ENCODE measurements at regions not wholly inside any gene's neighbourhood (a gene's known extent, or its start where the extent isn't known, plus 50 kb on each side); places are given as distances from the start of the nearest gene placed in this dataset.
"Not testable (repeated sequence)": the region's sequence is repeated elsewhere in the genome, so short reads cannot be mapped to it uniquely, and the experiment has no call there.

DNA sequence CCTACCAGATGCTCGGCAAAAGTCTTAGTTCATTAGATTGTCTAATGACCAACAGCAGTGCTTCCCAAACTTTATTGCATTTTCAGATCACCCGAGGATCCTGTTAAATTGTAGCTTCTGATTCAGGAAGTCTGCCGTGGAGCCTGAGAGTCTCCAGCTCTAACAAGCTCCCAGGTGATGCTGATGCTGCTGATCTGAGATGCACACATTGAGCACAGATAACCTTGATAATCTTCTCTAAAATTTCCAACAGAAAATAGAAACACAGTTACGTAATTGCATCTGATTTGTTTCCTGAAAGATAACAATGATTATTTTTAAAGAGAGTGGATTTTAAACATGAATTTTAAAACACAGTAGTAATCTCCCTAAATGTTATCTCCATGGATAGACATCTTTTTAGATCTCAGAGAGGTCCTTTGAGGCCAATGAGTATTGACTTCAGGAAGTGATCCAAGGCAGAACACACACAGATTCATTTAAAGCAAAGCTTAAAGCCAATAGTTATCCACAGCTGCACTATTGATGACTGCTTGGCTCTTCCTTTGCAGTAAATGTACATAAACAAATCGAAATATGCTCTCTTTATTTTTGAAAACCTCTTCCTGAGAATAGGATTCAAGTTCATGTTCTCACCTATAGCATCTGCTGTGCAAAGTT lies 122.8 kb upstream of the TNPO1 start:
- DNase-seq (ENCODE audit: low read depth in 4 of 4, low spot score in 3 of 4): no peak

DNA sequence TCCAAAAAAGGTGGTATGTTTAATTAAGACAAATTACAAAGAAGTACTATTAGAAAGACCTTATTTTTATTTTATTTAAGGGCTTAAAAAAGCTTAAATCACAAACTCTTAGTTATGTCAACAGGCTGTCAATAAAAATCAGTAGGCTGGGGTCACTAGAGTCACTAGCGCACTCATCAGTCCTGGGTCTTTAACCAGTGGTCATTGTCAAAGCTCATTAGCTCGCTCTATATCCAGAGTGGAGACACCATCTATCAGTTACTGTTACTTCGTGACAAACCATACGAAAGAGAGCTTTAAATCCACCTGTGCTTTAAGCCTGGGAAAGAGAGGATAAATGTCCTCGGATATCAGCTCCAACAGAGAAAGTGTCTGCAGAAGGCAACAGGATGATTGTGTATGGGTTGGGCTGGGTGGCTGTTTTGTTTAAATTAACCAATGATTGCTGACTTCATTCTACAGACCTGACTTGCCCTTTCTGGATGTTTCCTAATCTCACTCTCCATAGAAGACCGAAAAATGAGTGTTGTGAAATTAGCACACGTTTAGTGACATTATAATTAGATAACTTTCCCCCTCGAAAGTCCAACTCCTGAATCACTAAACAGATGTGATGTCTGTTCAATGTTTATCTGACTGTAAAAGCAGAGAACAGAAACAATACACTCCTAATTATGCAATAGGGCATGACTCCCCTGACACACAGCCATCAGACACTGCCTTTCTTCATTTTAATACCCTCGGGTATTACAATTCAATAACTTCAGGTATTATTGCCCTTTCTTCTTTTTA lies 123.6 kb upstream of the TNPO1 start:
- no peak for DNase-seq (ENCODE audit: low read depth in 4 of 4, low spot score in 3 of 4)

DNA sequence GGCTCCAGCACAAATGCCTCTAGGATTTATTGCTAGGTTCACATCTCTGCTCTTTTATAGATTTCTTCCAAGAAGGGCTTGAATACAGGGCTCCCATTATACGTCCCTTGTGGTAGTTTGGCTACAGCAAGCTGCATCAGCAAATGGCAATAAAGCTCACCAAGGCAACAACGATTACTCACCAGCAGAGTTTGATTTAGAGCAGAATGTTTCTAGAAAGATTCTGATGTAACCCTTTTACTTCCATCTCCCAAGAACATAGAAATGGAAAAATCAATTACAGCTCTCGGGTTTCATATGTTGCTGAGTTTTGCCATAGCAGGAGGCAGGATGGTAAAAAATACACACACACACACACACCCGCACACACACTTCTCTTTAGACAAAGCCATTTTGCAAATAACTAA lies 124.2 kb upstream of the TNPO1 start:
- DNase-seq (ENCODE audit: low read depth in 4 of 4, low spot score in 3 of 4): no peak

DNA sequence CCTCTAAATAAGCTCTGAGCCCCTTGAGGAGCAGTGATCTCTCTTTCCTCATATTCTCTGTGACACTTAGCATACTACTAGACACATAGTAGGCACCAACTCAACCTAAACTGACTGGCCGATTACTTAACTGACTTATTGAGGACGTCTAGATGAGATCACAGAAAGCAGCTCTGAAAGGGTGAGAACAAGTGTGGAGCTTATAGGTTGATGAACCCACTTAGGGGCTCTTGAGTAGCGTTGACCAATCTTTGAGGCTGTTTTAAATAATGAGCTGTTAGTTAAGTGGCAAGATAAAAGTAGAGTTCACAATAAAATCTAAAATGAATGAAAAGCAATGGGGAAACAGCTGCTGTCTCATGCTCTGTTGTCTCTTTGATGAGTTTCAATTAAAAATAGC lies 124.7 kb upstream of the TNPO1 start:
- DNase-seq (ENCODE audit: low read depth in 4 of 4, low spot score in 3 of 4): no peak

DNA sequence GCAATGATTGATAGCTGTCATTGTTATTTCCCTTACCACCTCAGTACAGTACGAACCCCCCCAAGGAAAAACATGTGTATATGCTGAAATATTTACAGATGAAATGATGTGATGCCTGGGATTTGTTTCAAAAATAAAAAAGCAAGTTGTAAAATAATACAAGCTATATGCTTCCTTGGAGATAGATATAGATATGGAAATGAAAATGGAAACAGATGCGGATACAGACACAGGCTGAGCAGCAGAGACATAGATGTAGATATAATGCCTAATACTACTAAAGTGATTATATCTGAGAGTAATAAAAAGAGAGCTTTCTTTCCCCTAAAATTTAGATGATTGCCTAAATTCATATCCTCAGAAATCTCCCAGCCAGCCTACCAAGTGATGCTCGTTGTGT lies 127.5 kb upstream of the TNPO1 start:
- DNase-seq (ENCODE audit: low read depth in 4 of 4, low spot score in 3 of 4): no peak

DNA sequence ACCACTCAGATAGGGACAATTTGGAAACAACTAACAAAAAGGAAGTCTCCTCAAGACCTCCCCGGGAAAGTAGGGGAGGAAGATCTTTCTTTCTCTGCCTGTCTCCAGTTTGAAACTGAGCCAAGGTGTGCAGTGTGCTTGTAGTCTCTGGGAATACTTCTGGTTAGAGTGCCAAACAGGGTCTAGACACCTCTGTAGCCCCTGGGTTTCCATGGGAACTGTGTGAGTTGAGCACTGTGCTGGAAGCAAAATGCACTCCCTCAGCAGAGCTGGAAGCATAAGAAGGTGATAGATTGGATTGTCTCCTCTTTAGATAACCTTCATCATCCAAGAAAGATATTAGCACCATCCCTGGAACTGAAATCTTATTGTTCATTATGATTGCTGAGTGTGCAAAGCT lies 129.2 kb upstream of the TNPO1 start:
- no peak for DNase-seq (ENCODE audit: low read depth in 4 of 4, low spot score in 3 of 4)

DNA sequence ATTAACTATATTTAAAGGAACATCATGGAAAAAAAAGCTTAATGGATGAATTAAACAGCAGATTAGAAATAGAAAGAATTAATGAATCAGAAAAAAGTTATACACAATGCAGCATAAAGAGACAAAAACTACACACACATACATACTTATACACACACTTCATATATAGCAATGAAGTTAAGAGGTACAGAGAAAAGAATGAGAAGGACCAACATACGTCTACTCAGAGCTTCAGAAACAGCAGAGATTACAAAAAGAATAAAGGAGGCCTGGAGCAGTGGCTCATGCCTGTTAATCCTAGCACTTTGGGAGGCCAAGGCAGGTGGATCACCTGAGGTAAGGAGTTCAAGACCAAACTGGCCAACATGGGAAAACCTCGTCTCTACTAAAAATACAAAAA lies 133.9 kb upstream of the TNPO1 start:
- no peak for DNase-seq (ENCODE audit: low read depth in 4 of 4, low spot score in 3 of 4)

DNA sequence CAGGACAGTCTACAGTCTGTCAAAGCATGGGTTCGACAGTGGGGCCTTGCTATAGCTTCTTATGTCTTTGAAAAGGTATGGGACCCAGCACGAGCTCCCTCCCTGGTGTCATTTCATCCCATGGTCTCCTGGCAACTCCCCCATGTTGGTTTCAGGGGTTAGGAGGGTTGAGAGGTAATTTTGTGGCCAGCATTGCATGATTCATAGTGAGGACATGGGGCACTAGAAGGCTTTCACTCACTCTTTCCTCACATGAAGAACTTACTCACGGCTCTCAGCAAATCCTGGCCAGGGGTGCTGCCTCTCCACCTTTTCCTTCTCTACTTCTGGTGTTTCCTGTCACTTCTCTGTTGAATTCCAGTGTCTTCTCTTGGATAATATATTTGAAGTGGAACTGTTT lies 134.7 kb upstream of the TNPO1 start:
- DNase-seq (ENCODE audit: low read depth in 4 of 4, low spot score in 3 of 4): no peak

DNA sequence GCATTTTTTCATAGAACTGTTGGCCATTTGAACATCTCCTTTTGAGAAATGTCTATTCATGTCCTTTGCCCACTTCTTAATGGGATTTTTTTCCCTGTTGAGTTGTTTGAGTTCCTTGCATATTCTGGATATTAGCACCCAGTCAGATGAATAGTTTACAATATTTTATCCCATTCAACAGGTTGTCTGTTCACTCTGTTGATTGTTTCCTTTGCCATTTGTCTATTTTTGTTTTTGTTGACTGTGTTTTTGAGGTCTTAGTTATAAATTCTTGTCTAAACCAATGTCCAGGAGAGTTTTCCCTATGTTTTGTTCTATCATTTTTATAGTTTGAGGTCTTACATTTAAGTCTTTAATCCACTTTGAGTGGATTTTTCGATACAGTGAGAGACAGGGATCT lies 139.0 kb upstream of the TNPO1 start:
- DNase-seq (ENCODE audit: low read depth in 4 of 4, low spot score in 3 of 4): no peak

DNA sequence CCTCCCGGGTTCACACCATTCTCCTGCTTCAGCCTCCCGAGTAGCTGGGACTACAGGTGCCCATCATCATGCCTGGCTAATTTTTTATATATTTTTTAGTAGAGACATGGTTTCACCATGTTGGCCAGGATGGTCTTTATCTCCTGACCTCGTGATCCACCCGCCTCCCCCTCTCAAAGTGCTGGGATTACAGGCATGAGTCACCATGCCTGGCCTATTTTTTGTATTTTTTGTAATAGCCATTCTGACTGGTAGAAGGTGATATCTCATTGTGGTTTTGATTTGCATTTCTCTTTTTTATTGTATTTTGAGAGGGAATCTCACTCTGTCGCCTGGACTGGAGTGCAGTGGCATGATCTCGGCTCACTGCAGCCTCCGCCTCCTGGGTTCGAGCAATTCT lies 139.6 kb upstream of the TNPO1 start:
- DNase-seq (ENCODE audit: low read depth in 4 of 4, low spot score in 3 of 4): not testable (repeated sequence)

DNA sequence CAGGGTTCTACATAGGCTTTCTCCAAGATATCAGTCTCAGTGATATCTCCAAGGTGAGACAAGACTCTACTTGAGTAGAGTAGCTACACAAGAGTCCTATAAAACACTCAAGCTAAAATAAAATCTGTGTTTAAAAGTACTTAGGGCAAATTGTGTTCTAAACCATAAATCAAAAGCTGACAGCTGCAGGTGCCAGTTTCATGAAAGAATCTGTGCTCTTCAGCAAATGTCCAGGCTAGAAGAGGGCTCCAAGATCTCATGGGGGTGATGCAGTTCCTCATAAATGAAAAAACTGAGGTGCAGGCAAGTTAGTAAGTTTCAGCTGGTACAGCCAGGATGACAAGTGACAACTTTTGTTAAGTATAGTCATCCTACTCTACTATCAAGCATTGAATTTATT lies 142.8 kb upstream of the TNPO1 start:
- DNase-seq (ENCODE audit: low read depth in 4 of 4, low spot score in 3 of 4): no peak

DNA sequence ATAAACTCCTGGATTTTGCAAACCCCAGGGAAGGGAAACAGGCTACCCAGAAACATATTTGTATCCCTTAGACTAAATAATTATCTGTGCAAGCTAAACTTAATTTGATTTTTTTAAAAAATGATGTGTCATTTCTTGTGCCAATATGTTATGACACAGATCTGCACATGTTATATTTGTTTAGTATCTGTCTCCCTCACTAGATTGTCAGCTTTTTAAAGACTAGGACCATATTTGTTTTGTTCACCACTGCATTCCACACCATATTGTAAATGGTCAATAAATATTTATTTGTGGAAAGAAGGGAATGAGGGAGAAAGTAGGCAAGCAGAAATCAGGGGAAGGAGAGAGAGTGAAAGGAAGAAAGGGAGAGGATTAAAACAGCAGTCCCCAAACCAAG lies 143.3 kb upstream of the TNPO1 start:
- DNase-seq (ENCODE audit: low read depth in 4 of 4, low spot score in 3 of 4): no peak

DNA sequence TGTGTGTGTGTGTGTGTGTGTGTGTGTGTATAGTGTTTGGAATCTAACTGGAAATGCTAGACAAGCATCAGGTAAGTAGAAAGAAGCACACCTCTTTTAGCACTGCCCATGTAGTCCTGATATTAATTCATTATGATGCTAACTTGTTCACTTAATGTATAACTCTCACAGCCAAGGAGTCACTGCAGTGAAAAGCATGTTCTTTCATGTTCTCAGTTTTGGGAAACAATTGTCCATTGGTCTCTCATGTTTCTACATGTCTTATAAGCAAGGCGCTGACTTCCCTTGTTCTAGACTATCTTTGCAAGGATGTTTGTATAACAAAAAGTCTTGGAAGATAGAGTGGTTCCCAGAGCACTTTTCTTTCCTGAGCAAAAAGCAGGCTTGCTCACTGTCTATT lies 148.8 kb upstream of the TNPO1 start:
- DNase-seq (ENCODE audit: low read depth in 4 of 4, low spot score in 3 of 4): no peak

DNA sequence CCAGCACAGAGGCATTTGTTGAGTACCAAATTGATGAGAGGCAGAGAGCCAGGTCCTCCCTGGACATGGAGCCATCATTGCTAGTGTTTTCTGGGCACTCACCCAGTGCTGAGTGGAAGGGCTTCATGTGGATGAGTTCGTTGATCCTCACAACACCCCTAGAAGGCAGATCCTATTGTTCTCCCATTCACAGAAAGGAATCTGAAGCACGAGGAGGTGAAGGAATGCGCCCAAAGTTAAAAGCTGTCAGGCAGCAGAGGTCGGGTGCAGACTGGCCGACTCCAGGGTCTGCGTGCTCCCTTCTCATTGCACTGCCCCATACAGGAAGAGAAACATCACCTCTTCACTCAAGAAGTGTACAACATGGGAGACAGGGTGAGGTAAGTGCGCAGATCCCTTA lies 153.5 kb upstream of the TNPO1 start:
- no peak for DNase-seq (ENCODE audit: low read depth in 4 of 4, low spot score in 3 of 4)

DNA sequence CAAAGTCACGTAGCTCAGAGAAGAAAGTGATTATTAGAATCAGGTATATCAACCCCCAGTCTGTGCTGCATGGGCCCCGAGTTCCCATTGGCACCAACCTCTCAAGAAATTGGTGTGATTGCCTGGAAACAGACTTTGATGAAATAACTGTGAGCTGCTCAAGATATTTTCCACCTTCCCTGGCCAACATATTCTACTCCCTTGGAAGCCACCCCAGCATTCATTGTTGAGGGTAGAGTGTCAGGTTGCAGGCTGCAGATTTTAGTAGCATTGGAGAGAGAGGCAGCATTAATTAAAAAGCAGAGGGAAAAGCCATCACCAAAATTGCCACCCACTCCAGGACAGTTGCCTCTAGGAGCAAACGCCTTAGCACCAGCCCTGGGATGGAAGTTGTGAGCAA lies 154.2 kb upstream of the TNPO1 start:
- no peak for DNase-seq (ENCODE audit: low read depth in 4 of 4, low spot score in 3 of 4)

DNA sequence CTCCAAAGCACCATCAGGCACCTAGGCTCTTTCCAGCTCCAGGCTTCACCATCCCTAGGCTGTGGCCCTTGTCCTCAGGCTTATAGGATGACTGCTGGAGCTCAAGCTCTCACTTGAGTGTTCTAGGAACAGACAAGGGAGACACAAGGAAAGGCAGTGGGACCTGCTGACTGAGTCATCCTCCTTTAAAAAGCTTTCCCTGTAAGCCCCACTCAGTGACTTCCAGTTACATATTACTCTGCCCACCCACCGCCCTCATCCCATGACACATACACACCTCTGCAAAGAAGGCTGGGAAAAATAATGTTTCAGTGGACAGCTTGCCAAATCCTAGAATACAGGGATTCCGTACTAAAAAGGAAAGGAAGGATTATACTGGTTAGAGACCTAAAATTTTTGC lies 154.2 kb upstream of the ZNF366 start:
- no peak for DNase-seq (ENCODE audit: low read depth in 4 of 4, low spot score in 3 of 4)

DNA sequence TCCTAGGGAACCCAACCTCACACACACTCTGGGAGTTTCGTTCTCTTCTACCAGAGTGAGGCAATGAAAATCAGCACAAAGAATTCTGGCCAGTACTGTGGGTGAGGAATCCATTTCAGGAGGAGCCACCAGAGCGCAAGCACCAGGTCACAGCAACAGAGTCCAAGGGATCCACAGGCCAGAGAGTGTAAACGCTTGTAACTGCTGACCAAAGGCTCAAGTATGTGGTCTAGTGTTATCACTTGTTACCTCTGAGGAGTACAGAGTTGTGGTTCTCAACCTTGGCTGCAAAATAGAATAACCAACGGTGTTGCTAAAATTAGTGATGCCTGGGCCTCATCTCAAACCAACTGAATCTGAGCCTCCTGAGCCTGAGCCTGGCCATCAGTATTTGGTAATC lies 152.5 kb upstream of the ZNF366 start:
- DNase-seq (ENCODE audit: low read depth in 4 of 4, low spot score in 3 of 4): no peak

DNA sequence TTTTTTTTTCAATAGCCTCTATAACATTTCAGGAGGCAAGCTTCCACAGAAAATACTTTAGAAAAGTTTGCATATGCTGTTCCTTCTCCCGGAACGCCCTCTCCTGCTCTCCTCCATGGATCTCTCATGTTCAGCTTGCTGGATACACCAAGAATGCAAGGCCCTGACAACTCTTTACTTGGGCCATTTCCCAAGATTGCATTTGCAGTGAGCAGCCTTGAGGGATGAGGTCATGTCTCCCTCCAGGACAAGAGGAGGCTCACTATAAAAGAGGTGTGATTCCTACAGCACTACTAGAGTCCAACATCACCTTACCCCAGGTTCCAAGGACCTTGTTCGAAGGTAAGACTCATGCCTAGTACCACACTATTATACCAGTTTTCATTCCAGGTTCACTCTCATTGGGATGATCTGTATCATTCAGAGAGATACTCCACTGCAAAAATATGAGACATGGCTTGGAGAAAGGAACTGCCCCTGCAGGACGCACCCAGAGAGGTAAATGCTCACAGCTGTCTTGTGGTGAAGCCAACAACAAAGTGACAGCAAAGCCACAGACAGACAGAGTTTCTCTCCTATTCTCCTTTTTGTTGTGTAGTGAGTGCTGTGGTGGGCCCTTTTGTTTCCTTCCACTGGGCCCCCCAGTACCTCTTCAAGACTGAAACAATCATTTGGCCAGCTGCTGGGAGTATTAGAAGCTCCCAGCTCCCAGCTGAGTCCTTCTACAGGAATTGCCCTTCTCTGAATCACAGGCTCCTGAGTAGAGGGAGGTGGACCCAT lies 151.7 kb upstream of the ZNF366 start:
- no peak for DNase-seq (ENCODE audit: low read depth in 4 of 4, low spot score in 3 of 4)

DNA sequence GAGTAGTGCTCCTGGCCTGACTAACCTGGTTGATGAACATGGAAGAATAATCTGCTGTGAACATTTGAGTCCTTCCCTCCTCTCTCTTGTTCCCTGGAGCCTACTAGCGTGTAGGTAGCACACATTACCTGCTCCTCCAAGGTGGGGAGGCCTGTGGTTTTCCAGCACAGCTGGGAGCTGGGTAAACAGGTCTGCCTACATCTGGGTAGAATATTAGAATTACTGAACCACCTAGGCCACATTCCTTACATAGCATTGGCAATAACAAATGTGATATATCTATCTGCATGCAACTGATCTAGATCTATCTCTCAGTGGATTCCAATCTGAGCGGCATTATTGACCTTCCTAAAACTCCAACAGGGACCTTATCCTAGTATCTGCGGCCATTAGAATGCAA lies 151.0 kb upstream of the ZNF366 start:
- no peak for DNase-seq (ENCODE audit: low read depth in 4 of 4, low spot score in 3 of 4)

DNA sequence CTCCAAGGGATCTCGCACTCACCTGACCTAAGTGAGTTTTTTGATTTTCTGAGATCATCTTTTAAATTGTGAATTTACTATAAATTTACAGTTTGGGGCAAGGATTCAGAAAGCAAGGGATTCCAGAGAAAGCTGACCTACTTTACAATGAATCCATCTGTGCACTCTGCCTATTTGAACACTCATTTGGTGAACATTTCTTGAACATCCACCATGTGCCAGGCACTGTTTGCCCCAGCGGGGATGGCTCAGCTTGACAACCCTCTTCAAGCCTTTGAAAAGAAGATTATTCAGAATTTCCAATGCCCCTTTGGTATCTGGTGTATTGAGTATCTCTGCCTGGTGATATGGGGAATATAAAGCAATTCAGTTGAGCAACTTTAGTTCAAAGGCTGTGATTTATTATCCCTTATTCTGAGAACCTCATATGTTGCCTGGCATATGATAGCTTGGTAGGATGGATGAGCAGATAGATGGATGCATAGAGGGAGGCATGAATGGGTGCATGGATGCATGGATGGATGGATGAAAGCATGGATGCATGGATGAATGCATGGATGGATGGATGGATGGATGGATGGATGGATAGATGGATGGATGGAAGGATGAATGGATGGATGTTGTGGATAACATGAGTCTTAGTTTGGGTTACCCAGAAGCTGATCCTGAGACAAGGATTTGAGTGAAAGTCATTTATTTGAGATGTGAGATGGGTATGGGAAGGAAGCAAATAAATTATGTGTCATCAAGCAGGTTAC lies 149.7 kb upstream of the ZNF366 start:
- DNase-seq (ENCODE audit: low read depth in 4 of 4, low spot score in 3 of 4): no peak

DNA sequence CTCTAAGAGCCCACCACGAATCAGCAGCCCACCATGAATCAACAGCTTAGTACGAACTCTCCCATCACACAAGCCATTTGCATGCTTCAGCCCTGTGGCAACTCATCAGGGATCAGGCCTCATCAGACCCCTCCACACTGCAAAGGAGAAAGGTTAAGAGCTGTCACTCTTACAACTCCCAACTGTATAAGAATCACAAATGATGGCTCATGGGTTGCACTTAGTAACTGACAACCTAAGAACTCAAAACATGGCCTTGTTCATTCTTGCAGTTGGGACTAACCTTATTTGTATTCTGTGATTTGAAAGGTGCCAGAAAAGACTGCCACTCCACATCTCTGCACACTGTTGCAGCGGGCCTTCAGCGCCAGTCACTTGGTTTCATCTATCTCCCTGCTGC lies 149.1 kb upstream of the ZNF366 start:
- no peak for DNase-seq (ENCODE audit: low read depth in 4 of 4, low spot score in 3 of 4)

Data from right renal pelvis (tissue), 4 donors.